ENCODE measurements at regions not wholly inside any gene's neighbourhood (a gene's known extent, or its start where the extent isn't known, plus 50 kb on each side); places are given as distances from the start of the nearest gene placed in this dataset.

- TF ChIP-seq POLR2A (IDR thresholded peaks at IDR 0.05; ENCODE audit: low read length): no peak
- TF ChIP-seq GATA1 (IDR thresholded peaks at IDR 0.05; ENCODE audit: low read depth, low read length): no peak
Measured at GRCh38 chrX:103439161-103439560, 62.8 kb downstream of the BEX3 start.
